ENCODE measurements at regions not wholly inside any gene's neighbourhood (a gene's known extent, or its start where the extent isn't known, plus 50 kb on each side); places are given as distances from the start of the nearest gene placed in this dataset.

- TF ChIP-seq JUND (IDR thresholded peaks at IDR 0.05) (no peak), POLR2A (IDR thresholded peaks at IDR 0.05; ENCODE audit: borderline replicate concordance, extremely low read depth, insufficient read depth, insufficient read length) (no peak), RAD21 (IDR thresholded peaks at IDR 0.05; ENCODE audit: low read depth) (no peak), ZNF274 (IDR thresholded peaks at IDR 0.05; ENCODE audit: low read depth, low read length) (no peak), POLR2AphosphoS5 (IDR thresholded peaks at IDR 0.05; ENCODE audit: low read depth, low read length) (no peak), CTCF (IDR thresholded peaks at IDR 0.05 in 2 of 3, conservative IDR thresholded peaks at IDR 0.05 in 1 of 3; ENCODE audit: borderline replicate concordance in 1 of 3, insufficient read depth in 1 of 3, low read depth in 2 of 3, low read length in 2 of 3) (no peak), ELF1 (IDR thresholded peaks at IDR 0.05; ENCODE audit: borderline replicate concordance, low read depth) (no peak)
Measured at GRCh38 chr7:121560267-121560990, 164.3 kb upstream of the FAM3C start.
